GM19025 (cell line): ENCODE measurements at regions not wholly inside any gene's neighbourhood (a gene's known extent, or its start where the extent isn't known, plus 50 kb on each side); places are given as distances from the start of the nearest gene placed in this dataset.
"Not testable (repeated sequence)": the region's sequence is repeated elsewhere in the genome, so short reads cannot be mapped to it uniquely, and the experiment has no call there.

ENCODE experiments used
- ATAC-seq: cut with Tn5 transposase; IDR thresholded peaks from one replicate; pipeline ENCODE4 v1.9.1; 2021; ENCODE audit warnings: mild to moderate bottlenecking, low read depth, moderate library complexity; ENCODE audit not compliant: unreplicated experiment

DNA sequence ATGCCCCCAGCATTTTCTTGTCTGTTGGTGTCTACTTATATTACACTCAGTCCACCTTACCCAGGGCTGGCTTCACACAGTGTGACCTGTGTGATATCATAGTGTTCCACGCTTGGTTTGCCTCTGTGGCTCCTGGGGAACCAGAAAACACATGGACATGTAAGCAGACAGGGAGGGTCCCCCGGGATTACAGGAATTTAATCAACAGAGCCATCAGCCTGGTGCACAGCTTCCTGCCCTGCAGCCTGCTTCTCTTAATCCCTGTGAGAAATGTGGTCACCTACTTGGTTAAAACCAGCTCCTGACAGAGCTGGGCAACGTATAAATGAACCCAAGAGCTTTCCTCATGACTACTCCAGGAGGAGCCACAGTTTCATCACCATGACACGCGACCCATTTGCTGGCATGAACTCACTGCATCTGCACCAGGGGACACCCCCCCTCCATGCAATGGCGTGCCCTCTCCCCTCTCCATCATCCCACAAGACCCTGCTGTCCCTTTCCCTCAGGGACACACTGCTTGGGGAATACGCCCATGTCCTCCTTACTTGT is 152.1 kb downstream of the UQCRFS1 start:
- ATAC-seq = no peak

DNA sequence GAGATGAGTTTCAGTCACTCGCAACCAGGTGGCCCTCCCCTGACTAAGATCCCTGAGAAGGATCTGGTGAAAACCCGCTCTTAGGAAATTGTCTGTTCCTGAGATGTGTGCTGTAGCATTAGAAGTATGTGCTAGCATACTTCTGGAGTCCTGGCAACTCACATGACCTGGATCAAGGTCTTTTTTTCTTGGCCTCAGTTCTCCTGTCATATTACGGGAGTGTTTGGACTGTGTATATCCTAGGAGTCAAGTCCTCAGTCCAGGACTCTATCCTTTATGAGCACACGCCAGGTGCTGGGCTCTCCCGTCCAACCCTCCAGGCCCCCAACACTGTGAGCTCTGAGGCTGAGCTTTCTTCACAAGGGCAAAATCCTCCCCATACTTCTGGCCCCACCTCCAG is 156.4 kb downstream of the UQCRFS1 start:
- ATAC-seq = no peak

DNA sequence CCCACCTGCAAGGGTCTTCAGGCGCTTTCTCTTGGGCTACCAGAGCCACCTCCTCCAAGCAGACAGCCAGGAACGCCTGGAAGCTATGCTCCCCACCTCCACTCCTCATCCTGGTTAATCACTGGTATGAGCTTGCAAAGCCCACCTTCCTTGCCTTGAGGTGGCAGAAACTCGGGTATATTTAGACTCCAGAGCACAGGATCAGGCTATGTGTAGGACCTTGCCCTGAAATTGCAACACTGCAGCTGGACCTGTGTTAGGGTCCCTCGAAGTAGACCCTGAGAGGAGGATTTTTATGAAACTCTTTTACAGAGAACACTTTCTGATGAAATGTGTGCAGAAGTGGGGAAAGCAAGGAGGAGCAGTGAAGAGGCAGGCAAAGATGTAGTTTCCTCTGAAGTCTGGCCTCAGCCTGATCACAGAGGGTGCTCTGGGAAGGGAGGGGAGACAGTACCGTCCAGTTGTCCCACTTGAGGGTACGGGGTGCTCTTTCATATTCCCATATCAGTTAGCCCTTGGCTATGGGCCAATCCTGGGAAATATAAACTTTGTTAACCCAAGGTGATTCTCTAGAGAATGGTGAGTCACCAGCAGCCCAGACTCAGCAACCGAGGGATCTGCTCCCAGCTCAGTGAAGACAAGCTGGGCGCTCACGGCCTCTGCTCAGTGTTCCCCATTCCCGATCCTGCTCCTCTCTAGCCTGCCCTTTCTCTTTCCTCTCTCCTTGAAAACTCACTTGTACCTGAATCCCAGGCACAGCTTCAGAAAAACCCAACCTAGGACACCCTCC is 157.9 kb downstream of the UQCRFS1 start:
- no peak for ATAC-seq

DNA sequence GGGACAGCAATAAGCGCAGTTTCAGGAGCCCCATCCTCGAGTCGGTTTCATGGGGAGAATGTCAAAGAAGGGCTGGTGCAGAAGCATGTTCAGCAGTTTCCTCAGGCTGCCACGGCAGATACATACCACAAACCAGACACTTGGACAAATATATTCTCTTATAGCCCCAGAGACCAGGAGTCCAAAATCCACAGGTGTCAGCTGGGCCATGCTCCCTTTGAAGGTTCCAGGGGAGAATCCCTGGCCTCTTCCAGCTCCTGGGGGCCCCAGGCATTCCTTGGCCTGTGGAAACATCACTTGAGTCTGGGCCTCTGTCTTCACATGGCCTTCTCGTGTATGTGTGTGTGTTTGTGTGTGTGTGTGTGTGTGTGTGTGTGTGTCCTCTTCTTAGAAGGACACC is 164.1 kb downstream of the UQCRFS1 start:
- ATAC-seq = no peak

DNA sequence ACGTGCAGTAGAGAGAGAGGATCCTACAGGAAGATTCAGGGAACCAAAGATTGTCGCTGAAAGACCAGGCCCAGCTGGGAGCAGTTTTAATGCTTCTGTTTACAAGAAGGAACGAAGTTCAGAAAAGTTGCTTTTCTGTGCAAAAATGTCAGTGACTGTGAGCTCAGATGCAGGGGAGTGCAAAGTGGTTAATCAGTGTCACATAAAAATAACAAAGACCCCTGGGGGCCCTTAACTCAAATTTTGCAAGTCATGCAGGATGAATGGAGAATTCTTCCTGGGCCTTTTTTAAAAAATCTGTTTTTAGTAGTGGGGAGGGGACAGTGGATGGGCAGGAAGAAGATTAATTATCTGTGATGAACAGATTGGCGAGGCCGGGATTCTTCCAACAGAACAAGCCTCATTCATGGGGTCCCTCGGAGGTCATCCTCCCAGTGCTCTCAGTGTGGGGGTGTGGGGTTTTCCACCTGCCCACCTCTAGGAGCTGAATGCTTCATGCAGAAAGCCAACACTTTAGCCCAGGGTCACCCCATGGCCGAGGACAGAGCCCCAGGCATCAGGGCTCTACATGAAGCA is 167.2 kb downstream of the UQCRFS1 start:
- no peak for ATAC-seq

DNA sequence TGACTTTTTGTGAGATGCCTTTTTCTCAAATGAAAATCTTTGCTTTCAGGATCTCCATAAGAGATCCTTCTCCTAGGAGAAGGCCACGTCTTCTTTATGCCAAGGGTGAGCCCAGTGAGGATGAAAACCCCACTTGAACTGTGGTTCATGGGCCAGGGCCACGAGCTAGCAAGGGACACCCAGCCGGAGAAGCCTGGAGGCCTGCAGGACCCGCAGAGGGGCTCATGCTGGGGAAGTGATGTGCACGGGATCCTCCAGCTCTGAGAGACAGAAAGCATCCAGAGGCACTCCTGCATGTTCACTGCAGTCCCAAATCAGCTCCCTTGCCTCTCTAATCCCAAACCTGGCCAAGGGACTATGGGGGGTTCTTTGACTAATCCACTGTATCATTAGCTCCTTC is 168.9 kb downstream of the UQCRFS1 start:
- no peak for ATAC-seq

DNA sequence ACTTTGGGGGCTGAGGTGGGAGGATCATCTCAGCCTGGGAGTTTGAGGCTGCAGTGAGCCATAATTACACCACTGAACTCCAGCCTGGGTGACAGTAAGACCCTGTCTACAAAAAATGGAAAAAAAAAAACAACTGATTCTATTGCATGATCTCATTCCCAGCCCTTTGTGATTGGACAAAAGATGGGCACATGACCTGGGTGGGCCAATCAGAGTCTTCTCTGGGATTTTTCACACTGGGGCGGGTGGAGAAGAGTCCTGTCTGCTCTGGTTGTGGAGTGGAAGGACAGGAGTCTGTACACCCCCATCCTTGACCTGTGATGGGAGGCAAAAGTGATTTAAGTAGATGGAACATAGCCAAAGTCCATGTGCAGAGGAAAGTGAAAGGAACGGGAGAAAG is 170.5 kb downstream of the UQCRFS1 start:
- no peak for ATAC-seq

DNA sequence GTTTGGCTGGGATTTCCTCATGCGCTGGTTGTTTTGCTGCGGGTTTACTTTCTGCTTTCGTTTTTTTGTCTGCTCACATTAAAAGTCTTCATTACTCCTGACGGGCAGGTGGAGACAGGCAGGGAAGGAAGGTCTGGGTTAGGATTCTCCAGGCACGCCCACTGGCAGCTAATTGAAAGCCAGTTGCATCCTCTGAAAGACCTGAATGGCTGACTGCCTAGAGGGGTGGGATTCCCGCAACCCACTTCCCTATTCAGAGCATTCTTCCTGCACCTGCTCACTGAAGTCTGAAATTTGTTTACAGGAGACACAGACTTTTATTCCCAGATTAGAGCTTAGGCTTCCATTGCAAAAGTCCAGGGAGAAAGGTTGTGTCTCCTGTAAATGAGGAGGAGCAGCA is 172.0 kb downstream of the UQCRFS1 start:
- no peak for ATAC-seq

DNA sequence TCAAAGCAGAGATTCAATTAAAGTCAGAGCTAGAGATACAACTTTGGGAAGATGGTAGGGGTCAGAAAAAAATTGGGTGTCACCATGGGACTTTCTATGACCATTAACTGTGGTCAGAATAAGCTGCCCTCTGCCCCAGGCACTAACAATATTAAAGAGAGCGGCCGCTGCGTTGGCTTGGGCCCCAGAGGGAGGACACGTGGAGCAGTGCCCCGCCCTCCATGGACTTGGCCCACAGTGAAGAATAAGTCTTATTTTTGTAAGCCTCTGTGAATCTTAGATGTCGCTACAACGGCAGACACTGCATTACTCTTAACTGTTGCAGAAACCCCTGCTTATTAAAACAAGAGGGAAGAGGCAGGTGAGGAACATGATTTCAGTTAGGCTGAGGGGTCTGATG is 172.7 kb downstream of the UQCRFS1 start:
- ATAC-seq = no peak

DNA sequence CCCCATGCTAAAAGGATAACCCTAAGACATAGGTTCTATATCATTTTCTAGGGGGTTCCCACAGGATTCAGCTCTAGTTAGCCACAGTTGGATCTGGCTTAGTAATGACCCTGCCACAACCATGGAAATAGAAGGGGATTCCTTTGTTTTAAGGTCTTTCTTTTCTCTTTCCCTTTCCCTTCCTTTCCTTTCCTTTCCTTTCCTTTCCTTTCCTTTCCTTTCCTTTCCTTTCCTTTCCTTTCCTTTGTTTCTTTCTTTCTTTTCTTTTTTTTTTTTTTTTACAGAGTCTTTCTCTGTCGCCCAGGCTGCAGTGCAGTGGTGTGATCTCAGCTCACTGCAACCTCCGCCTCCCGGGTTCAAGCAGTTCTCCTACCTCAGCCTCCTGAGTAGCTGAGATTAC is 173.9 kb downstream of the UQCRFS1 start:
- not testable (repeated sequence) for ATAC-seq

DNA sequence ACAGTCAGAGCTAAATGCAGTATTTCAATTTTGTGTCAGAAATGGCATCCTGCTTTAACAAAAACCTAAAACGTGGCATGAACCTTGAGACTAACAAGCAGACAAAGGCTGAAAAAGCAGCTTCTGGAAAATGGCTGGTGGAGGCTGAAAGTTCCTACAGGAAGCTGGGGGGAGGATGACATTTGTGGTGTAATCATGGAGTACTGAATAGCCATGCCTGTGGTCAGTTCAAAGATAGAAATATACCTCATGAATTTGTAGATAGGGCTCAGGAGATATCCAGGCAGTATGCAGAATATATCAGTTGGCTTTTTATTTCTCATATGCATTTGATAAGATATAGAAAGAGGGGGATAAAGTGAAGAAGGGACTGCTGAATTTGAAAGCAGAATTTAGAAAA is 181.7 kb downstream of the UQCRFS1 start:
- no peak for ATAC-seq

DNA sequence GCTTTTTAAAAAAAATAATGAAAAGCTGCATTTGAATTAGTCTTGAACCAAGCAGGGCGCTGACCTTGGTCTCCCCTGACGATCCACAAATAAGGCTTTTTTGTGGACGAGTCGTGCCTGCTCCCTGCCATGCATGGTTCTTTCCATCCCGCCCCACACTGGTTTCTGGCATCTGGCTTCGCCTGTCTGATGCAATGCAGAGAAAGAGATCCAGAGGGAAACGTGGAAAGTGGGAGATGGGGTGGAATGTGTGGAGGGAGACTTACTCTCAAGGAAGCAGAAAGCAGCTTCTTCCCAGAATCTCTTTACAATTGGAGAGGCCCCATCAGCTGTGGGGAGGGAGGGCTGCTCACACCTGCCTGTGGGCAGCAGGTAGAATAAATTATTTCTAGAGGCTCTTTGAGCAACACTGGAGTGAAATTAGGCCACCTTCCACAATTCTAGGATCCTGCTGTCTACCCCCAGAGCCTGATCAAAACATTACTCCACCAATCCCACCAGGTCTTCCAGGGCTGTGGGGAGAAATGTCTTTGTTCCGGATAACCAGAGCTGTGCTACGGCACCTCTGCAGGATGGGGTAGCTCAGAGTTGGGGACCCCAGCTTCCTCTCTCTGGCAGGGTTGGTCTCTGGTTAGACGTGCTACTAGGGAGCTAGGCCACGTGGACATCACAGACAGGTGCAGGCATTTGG is 183.5 kb downstream of the UQCRFS1 start:
- no peak for ATAC-seq

DNA sequence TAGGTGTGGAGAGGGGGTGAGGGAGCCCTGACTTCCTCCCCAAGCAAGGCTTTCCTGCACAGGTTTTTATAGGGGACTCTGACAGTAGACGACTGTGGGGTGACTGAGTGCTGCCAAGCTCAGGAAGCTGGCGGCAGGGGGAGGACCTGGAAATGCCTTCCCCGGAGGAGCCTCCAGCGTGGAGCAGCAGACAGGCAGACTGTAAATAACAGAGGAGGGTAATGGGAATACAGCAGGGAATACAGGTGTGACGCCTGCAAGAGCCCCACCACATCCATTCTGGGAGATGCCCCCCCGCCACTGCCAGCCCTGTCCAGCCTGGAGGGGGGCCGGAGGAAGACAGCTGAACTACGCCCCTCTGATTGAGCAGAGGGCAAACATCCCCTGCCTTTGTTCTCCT is 190.4 kb downstream of the UQCRFS1 start:
- no peak for ATAC-seq

DNA sequence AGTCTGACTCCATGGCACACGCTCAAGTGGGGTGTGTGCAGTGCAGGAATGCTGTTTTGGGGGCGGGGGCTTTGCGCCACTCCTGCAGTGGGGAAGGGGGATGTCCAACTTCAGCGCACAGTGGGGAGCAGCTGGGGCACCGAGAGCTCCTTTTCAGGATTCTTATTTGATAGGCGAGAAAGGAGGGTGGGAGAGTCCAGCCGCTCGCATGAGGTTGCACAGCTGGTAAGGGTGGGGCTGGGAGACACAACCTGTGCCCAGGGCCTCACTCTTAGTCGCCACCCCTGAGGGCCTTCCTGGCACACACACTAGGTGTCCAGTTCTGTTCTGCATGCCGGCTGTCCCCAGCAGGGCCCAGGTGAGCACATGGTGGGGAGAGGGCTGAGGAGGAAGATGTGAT is 190.8 kb downstream of the UQCRFS1 start:
- ATAC-seq = no peak

DNA sequence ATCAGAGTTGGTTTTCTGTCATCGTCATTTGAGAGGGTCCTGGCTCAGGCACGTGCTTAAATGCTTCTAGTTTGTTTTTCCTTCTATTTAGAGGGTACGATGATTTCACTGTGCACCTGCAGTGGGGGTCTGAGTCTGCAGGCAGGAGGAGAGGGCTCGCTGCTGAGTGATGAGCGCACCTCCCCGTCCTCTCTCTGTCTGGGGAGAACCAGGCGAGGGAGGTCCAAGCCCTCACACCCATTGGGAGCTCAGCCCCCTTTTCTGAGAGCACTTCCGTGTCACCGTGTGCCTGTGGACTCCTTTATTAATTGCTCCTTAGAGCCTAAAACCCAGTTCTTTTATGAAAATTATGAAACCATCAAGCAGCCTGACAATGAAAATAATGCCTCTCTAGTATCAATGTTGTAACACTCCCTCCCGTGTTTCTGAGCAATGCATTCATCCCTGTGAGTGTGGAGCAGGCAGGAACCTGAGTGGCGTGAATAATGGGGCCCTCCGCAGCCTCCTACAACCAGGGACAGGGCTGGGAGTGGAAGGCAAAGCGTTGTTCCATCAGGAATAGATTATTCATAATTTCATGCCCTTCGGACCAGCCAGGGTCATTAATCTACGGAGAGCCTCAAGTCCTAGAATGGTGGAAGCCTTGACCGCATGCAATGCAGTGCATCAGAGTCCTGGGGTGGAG is 191.6 kb downstream of the UQCRFS1 start:
- ATAC-seq = no peak

DNA sequence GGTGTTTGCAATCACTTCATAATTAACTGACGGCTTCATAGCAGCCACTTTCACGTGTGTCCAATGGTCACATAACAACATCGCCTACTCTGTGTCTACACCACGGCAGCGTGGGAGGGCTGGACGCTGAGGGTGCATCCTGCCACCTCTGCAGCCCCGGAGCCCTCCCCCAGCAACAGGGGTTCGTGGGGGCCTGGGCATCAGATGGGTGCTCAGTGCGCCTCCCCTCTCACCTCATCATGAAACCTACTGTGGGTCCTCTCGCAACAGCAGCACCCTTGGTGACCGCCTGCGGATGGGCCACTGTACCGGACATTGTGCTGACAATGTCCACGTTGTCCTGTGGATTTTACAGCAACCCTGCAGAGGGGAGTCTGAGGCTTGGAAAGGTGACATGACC is 193.5 kb downstream of the UQCRFS1 start:
- no peak for ATAC-seq

DNA sequence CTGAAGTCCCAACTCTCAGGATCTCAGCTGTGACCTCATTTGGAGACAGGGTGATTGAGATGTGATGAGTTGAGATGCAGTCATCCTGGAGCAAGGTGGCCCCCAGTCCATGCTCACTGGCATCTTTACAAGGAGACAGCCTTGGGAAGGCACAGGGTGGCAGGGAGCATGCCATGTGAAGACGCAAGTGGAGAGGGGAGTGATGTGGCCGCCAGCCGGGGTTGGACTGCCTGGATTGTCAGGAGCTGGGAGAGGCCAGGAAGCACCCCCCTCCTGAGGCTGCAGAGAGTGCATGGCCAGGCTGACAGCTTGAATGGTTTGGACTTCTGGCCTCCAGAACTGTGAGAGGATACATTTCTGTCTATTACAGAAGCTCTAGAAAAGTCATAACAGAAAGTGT is 194.4 kb downstream of the UQCRFS1 start:
- ATAC-seq = no peak

DNA sequence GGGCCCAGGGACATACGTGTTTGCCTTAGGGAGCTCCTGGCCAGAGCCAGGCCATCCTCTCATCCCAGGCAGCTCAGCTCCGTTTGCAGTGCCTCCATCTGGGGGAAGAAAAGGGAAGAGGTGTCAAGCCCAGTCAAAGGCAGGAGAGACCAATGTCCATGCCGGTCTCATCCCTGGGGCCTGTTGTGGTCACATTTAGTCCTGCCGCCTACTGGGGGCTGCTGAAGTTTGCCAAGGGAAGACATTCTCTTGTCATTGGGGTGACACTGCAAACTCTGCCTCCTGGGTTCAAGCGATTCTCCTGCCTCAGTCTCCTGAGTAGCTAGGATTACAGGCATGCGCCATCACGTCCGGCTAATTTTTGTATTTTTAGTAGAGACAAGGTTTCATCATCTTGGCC is 195.2 kb downstream of the UQCRFS1 start:
- ATAC-seq = no peak

DNA sequence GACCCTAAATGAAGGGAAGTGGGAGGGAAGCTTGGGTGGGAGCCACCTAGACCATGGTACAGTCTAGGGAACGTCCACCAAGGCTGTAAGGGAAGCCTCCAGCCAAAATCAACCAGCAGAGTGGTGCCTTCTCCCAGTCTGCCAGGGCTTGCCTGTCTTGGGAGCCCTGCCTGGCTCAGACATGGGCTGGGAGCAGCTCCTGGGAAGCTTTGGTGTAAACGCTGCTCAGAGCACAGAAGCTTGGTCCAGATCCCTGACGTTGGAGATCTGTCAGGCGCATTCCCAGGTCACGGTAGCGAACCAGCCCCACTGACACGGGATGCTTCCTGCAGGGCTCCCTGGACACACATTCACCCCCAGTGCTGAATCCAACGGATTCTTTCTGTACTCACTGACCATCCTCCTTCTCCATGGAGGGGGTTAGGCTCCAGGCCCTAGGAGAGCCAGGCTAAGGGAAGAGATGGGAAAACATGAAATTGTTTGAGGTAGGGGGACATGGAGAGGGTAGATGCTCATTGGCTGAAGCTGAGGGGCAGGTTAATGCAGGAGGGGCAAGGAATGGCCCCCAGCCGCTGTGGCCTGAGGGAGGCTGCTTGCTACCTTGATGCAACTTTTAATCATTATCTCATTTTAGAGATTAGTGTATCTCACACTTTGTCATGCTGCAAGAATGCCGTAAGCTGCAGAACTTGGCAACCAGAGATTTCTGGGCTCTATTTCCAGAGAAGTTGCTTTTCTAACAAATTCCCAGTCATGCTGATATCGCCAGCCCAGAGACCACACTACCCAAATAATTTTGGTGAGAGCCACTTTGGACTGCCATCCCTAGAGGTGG is 195.8 kb downstream of the UQCRFS1 start:
- no peak for ATAC-seq

DNA sequence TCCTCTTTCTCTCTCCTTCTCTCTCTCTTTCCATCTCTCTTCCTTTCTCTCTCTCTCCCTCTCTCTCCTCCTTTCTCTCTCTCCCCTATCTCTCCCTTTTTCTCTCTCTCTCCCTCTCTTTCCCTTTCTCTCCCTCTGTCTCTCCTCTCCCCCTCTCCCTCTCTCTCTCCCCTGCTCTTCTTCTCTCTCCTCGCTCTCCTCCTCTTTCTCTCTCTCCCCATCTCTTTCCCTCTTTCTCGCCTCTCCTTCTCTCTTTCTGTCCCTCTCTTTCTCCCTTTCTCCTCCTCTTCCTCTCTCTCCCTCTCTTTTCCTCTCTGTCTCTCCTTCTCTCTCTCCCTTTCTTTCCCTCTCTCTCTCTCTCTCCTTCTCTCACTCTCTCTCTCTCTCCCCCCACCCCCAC is 196.6 kb downstream of the UQCRFS1 start:
- ATAC-seq = no peak
